PFSK-1 (cell line): ENCODE measurements at regions not wholly inside any gene's neighbourhood (a gene's known extent, or its start where the extent isn't known, plus 50 kb on each side); places are given as distances from the start of the nearest gene placed in this dataset.
A peak's percentile ranks its signal among the peaks of the same experiment; 100 is the strongest.

Source experiments
- FOXP2 ChIP-seq: optimal IDR thresholded peaks from 2 replicates; pipeline ENCODE3; 2011; ENCODE audit warnings: borderline replicate concordance, control low read depth, inconsistent platforms; ENCODE audit not compliant: insufficient read depth; ENCODE audit errors: extremely low read length, extremely low read depth
- POLR2AphosphoS5 ChIP-seq: IDR thresholded peaks from 2 replicates; pipeline ENCODE4 v1.6.1; 2012; ENCODE audit warnings: low read depth, mild to moderate bottlenecking, control low read depth, low read length, moderate library complexity
- SIN3A ChIP-seq: IDR thresholded peaks from 2 replicates; pipeline ENCODE4 v1.6.1; 2012; ENCODE audit warnings: mild to moderate bottlenecking, low read length, moderate library complexity, borderline replicate concordance; ENCODE audit not compliant: insufficient read depth
- TAF1 ChIP-seq: IDR thresholded peaks from 2 replicates; pipeline ENCODE4 v1.6.1; 2012; ENCODE audit warnings: low read length, control low read depth, borderline replicate concordance; ENCODE audit not compliant: insufficient read depth
- TF ChIP-seq, protein P1 (sequence below), 2 experiments: IDR thresholded peaks; 2 replicates each; pipeline versions ENCODE4 v1.6.1 to v1.8.0; 2011 to 2012; ENCODE audit warnings: low read depth in 2 of 2, low read length in 2 of 2, control low read depth in 1 of 2, inconsistent platforms in 1 of 2, mild to moderate bottlenecking in 1 of 2, moderate library complexity in 1 of 2; ENCODE audit not compliant: insufficient read depth in 1 of 2

DNA sequence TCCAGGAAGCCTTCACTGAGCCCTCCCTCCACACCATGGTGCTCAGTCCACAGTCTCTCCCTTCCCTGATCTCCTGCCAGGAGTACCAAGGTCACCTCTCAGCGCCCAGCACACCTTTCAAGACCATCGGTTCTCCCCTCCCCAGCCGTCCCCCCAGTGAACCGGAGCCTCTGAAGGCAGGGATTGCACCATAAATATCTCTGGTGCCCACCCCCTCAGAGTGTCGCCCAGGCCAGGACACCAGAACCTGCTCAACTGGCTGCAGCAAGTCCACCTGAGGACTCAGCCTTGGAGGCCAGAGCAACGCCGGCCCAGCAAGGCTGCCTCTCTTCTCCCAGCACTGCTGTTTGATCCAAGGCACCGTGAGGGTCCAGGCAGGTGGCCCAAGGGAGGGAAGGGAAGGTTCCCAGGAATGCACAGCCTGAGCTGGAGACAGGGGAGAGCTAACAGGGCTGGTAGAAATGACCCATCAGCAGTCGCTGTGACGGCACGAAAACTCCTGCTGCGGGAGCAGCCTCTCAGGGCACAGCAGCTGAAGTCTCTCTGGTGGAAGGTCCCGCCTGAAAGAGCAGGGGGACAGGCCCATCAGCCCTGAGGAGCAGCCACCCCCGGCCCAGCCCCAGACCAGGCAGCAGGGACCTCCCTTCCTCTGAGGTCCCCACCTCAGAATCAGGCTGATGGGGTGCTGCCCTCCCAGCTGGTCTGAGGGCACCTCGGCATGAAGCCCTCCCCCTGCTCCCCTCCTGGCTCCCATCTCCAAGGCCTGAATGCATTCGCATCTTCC is 80.3 kb downstream of the BUD13 start:
- TF ChIP-seq, protein P1, sequence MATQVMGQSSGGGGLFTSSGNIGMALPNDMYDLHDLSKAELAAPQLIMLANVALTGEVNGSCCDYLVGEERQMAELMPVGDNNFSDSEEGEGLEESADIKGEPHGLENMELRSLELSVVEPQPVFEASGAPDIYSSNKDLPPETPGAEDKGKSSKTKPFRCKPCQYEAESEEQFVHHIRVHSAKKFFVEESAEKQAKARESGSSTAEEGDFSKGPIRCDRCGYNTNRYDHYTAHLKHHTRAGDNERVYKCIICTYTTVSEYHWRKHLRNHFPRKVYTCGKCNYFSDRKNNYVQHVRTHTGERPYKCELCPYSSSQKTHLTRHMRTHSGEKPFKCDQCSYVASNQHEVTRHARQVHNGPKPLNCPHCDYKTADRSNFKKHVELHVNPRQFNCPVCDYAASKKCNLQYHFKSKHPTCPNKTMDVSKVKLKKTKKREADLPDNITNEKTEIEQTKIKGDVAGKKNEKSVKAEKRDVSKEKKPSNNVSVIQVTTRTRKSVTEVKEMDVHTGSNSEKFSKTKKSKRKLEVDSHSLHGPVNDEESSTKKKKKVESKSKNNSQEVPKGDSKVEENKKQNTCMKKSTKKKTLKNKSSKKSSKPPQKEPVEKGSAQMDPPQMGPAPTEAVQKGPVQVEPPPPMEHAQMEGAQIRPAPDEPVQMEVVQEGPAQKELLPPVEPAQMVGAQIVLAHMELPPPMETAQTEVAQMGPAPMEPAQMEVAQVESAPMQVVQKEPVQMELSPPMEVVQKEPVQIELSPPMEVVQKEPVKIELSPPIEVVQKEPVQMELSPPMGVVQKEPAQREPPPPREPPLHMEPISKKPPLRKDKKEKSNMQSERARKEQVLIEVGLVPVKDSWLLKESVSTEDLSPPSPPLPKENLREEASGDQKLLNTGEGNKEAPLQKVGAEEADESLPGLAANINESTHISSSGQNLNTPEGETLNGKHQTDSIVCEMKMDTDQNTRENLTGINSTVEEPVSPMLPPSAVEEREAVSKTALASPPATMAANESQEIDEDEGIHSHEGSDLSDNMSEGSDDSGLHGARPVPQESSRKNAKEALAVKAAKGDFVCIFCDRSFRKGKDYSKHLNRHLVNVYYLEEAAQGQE (IDR thresholded peaks at IDR 0.05; ENCODE audit: insufficient read depth in 1 of 2, low read depth in 2 of 2, low read length in 2 of 2), result no peak

DNA sequence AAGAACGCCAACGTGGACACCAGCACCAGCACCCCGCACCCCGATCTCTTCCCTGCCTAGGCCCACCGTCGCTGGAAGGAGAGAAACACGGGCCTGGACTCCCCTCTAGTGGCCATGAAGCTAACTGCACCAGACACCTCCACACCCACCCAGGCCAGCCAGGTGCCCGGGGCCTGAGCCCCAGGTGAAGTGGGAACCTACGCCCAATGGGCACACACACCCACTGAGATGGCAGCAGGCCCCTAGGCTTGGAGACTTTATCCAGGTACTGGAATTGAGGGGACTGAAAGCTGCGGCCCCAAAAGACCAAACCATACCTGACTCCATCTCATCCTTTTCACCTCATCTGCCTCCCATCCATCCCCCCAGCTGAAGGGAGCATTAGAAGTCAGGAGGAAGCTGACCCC is 81.0 kb downstream of the BUD13 start:
- no peak for TF ChIP-seq TAF1
- TF ChIP-seq SIN3A, result no peak
- TF ChIP-seq, protein P1 (IDR thresholded peaks at IDR 0.05; ENCODE audit: insufficient read depth in 1 of 2, low read depth in 2 of 2, low read length in 2 of 2), result peak in 1 of 2 experiments; percentile 41; a peak in 1 of 4 replicates
- TF ChIP-seq FOXP2, result no peak
- no peak for TF ChIP-seq POLR2AphosphoS5

DNA sequence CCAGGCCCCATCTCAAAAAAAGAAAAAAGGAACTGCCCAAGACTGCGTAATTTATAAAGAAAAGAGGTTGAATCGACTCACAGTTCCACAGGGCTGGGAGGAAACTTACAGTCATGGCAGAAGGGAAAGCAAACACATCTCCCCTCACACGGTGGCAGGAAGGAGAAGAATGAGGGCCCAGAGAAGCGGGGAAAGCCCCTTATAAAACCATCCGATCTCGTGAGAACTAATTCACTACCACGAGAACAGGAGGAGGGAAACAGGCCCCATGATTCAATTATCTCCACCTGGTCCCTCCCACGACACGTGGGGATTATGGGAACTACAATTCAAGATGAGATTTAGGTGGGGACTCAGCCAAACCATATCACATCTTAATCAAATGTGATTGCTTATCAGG is 82.2 kb downstream of the BUD13 start:
- TF ChIP-seq SIN3A (no peak), FOXP2 (no peak), TAF1 (no peak), POLR2AphosphoS5 (no peak)
- TF ChIP-seq, protein P1 (IDR thresholded peaks at IDR 0.05; ENCODE audit: insufficient read depth in 1 of 2, low read depth in 2 of 2, low read length in 2 of 2), result no peak

DNA sequence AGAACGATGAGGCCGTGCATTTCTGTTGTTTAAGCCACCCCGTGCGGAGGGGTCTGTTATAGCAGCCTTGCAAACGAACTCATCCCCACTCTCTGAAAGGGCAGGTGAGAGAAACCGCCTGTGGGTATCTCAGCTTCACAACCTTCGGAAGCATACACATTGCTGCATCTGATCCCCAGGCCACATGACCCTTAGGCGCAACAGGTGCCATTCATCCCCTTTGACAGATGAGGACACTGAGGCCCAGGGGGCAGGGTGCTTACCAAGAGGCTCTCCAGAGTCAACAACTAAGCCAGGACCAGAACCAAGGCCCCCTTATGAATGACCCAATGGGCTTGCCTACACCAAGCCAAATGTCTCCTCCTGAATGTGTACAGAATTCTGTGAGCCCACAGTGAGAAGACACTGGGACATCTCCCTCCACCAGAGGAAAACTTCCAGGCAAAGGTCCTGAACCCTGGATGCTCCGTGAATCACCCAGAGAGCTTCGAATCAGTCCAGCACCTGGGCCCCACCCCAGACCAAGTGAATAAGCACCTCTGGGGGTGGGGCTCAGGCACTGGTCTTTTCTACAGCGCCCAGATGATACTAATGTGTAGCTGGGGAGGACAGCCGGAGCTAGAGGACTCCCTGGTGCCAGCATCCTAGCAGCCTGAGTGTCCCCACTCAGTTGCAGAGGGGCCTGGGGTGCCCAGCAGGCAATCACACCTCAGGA is 83.2 kb downstream of the BUD13 start:
- TF ChIP-seq FOXP2 (no peak), SIN3A (no peak), POLR2AphosphoS5 (no peak), TAF1 (no peak)
- TF ChIP-seq, protein P1 (IDR thresholded peaks at IDR 0.05; ENCODE audit: insufficient read depth in 1 of 2, low read depth in 2 of 2, low read length in 2 of 2), result no peak

DNA sequence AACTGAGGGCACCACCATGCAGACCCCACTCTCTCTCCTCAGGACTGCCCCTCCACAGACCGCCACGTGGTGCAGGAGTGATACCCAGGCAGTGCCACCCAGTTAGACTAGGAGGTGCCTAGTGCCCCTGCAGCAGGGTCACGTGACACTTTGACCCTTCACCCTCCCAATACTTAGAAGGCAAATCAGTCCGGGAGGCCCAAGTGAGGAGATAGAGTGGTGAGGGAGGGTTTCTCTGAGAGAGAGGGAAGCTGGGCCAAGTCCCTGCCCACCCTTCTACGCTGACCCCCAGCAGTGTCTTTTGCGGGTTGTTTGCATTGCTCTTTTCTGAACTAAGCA is 84.6 kb downstream of the BUD13 start:
- TF ChIP-seq SIN3A (no peak), TAF1 (no peak), POLR2AphosphoS5 (no peak), FOXP2 (no peak)
- TF ChIP-seq, protein P1 (IDR thresholded peaks at IDR 0.05; ENCODE audit: insufficient read depth in 1 of 2, low read depth in 2 of 2, low read length in 2 of 2), result no peak
